ENCODE measurements at regions not wholly inside any gene's neighbourhood (a gene's known extent, or its start where the extent isn't known, plus 50 kb on each side); places are given as distances from the start of the nearest gene placed in this dataset.

DNA sequence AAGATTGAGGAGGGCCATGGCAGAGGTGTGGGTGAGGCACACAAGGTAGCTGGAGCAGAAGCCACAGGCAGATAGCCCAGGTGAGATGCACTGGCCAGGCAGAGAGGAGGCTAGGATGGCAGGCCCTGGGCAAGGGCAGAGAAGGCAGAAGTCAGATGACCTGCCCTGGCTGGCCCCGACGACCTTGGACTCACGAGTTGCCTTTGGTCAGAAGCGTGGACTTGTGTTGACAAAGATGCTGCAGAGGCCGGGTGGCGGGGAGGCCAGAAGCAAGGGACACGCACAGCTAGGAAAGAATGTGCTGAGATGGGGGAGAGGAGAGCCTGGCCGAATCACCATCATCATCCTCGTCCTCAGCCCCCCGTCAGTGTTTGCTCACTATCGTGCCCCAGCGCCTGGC lies 123.7 kb downstream of the RBFOX3 start:
- ATAC-seq = no peak
- H3K9me3 ChIP-seq = no peaks in the 10 kb centered on the region
- 81% methylated on average over 7 of the region's 12 CpGs; no CpG with 5 or more reads in 1 of the 2 donors for WGBS, 2 donors (ENCODE audit: low coverage in 1 of 2)
- H3K27ac ChIP-seq = no peak overlapping the region
- TF ChIP-seq EP300 (IDR thresholded peaks at IDR 0.05) (no peak), POLR2A (IDR thresholded peaks at IDR 0.05) (no peak), POLR2AphosphoS5 (IDR thresholded peaks at IDR 0.05) (no peak)
- TF ChIP-seq, protein P1, sequence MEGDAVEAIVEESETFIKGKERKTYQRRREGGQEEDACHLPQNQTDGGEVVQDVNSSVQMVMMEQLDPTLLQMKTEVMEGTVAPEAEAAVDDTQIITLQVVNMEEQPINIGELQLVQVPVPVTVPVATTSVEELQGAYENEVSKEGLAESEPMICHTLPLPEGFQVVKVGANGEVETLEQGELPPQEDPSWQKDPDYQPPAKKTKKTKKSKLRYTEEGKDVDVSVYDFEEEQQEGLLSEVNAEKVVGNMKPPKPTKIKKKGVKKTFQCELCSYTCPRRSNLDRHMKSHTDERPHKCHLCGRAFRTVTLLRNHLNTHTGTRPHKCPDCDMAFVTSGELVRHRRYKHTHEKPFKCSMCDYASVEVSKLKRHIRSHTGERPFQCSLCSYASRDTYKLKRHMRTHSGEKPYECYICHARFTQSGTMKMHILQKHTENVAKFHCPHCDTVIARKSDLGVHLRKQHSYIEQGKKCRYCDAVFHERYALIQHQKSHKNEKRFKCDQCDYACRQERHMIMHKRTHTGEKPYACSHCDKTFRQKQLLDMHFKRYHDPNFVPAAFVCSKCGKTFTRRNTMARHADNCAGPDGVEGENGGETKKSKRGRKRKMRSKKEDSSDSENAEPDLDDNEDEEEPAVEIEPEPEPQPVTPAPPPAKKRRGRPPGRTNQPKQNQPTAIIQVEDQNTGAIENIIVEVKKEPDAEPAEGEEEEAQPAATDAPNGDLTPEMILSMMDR (IDR thresholded peaks at IDR 0.05) = no peak
- no peaks in the 10 kb centered on the region for H3K4me1 ChIP-seq
- H3K27me3 ChIP-seq = peaks cover 59% of the 10 kb centered on the region
- H3K36me3 ChIP-seq = no peaks in the 10 kb centered on the region
- H3K4me3 ChIP-seq = no peak overlapping the region

DNA sequence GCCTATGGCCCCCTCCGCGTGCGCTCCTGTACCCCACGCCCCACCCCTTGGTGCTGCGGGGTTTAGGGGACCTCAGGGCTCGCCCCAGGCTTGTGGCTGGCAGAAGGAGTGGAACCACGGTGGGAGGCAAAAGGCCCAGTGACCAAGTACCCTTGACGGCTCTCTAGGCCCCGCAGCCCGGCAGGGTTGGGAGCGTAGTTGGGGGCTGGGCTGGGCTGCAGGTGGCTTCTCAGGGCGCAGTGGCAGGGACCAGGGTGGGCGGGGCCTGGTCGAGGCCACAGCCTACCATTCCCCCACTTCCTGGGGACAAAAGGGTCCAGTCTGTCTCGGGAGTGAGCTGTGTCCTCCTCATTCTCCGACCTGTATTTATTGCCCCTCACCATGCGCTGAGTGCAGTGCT lies 124.9 kb downstream of the RBFOX3 start:
- Histone ChIP-seq H3K36me3 (no peaks in the 10 kb centered on the region), H3K4me1 (no peaks in the 10 kb centered on the region), H3K4me3 (no peak overlapping the region), H3K9me3 (no peaks in the 10 kb centered on the region), H3K27me3 (peaks cover 65% of the 10 kb centered on the region), H3K27ac (no peak overlapping the region)
- WGBS, 2 donors (ENCODE audit: low coverage in 1 of 2) = 39% methylated on average over 3 of the region's 17 CpGs; no CpG with 5 or more reads in 1 of the 2 donors
- TF ChIP-seq, protein P1 (IDR thresholded peaks at IDR 0.05) = no peak
- TF ChIP-seq POLR2A (IDR thresholded peaks at IDR 0.05) = no peak
- TF ChIP-seq EP300 (IDR thresholded peaks at IDR 0.05) = no peak
- TF ChIP-seq POLR2AphosphoS5 (IDR thresholded peaks at IDR 0.05) = no peak
- ATAC-seq = no peak

DNA sequence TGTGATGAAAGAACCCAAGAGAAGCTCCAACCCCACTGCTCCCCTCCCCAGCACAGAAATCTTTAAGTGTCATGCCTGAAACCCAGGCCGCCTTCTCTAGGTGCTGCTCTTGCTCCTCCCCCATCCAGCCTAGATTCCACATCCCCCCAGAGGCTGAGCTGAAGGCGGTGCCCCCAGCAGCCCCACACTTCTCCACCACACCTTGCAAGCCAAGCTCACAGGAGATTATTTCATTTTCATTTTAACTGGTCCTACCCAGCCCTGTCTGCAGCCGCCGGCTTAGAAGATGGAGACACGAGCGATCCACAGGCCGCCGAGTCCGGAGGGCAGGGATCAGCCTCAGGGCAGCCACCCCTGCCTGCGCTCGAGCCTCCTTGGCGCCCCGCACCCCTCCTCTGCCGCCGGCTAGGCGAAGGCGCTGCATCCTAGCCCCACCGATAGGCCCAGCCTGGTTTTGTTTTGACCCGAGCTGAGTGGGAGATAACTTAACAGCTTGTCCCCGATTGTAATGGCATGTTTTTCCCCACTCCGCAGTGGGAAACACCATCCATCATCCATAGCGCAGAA lies 125.3 kb downstream of the RBFOX3 start:
- no peak for ATAC-seq
- peaks cover 70% of the 10 kb centered on the region for H3K27me3 ChIP-seq
- WGBS, 2 donors (ENCODE audit: low coverage in 1 of 2) = 47% methylated on average over 8 of the region's 22 CpGs; no CpG with 5 or more reads in 1 of the 2 donors
- no peaks in the 10 kb centered on the region for H3K4me1 ChIP-seq
- no peak overlapping the region for H3K4me3 ChIP-seq
- TF ChIP-seq, protein P1 (IDR thresholded peaks at IDR 0.05) = no peak
- TF ChIP-seq POLR2AphosphoS5 (IDR thresholded peaks at IDR 0.05) = no peak
- no peak for TF ChIP-seq POLR2A (IDR thresholded peaks at IDR 0.05)
- no peak for TF ChIP-seq EP300 (IDR thresholded peaks at IDR 0.05)
- no peak overlapping the region for H3K27ac ChIP-seq
- no peaks in the 10 kb centered on the region for H3K9me3 ChIP-seq
- no peaks in the 10 kb centered on the region for H3K36me3 ChIP-seq

DNA sequence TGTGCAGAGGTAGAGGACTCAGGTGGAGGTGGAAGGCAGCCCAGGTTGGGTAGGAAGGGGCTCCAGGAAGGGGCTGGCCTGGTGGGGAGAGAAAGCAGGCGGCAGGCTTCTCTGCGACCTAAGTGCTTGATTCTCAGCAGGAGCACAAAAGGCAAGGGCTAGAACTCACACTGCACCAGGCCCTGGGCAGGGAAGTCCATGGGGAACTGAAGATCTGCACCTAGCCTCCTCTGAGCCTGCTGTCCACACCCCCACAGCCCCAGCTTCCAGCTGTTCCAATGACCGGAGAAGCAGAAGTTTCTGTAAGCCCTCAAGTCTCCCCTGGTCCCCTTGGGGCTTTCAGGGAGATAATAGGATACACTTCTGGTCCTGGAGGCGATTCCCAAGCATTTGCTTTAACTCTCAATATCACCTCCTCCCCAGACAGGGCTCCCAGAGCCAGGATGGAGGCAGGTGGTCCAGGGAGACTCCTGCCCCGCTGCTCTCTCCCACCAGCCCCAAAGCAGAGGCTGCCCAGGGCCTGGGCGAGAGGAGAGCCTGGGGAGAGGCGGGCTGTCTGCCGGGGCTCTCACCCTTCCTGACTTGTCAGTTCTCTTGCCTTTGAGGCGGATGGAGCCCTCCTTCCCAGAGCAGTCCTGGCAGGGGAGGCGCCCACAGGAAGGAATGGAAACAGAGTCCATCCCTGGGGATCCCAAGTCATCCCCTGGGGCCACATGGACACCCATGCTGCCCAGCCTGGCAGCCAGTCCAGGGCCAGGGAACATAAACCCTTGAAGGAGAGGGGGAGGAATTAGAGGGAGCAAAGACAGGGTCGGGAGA lies 126.0 kb downstream of the RBFOX3 start:
- H3K4me3 ChIP-seq = no peak overlapping the region
- no peak overlapping the region for H3K27ac ChIP-seq
- no peak for ATAC-seq
- H3K9me3 ChIP-seq = no peaks in the 10 kb centered on the region
- no peaks in the 10 kb centered on the region for H3K36me3 ChIP-seq
- TF ChIP-seq, protein P1 (IDR thresholded peaks at IDR 0.05) = no peak
- no peak for TF ChIP-seq POLR2AphosphoS5 (IDR thresholded peaks at IDR 0.05)
- H3K4me1 ChIP-seq = no peaks in the 10 kb centered on the region
- WGBS, 2 donors (ENCODE audit: low coverage in 1 of 2) = 47% methylated on average over 6 of the region's 11 CpGs; no CpG with 5 or more reads in 1 of the 2 donors
- H3K27me3 ChIP-seq = peaks cover 77% of the 10 kb centered on the region

DNA sequence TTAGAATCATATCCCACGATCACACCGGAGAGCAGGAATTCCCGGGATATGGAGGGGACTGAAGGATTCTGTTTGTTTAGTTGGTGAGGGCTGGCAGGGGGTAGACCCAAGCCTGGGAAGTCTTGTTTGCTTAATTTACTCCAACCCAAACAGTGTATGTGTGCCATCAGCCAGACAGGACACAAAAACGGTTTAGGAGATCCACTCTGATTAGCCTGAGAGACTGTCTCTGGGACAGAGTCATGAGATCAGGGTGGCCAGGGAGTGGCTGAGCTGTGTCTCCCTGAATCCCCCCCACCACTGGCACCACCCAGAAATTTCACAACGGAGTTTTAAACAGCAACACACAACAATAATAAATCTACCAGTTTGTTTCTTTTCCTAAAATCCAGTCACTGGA lies 127.0 kb downstream of the RBFOX3 start:
- H3K4me1 ChIP-seq = no peaks in the 10 kb centered on the region
- no peak for ATAC-seq
- peaks cover 85% of the 10 kb centered on the region for H3K27me3 ChIP-seq
- H3K27ac ChIP-seq = no peak overlapping the region
- no peak overlapping the region for H3K4me3 ChIP-seq
- TF ChIP-seq, protein P1 (IDR thresholded peaks at IDR 0.05) = no peak
- TF ChIP-seq POLR2A (IDR thresholded peaks at IDR 0.05) = no peak
- no peak for TF ChIP-seq EP300 (IDR thresholded peaks at IDR 0.05)
- no peaks in the 10 kb centered on the region for H3K9me3 ChIP-seq
- 38 to 45% methylated on average over 2 to 5 of the region's 5 CpGs for WGBS, 2 donors (ENCODE audit: low coverage in 1 of 2)
- no peaks in the 10 kb centered on the region for H3K36me3 ChIP-seq
